Naive B cell (primary cell): ENCODE measurements at regions not wholly inside any gene's neighbourhood (a gene's known extent, or its start where the extent isn't known, plus 50 kb on each side); places are given as distances from the start of the nearest gene placed in this dataset.

Experiments used
- ATAC-seq, 2 donors: fragments of 150-1000 bp; cut with Tn5 transposase; 2 replicates each; pipeline ENCODE4 v1.10.0; 2021; ENCODE audit warnings: low read depth in 2 of 2, mild to moderate bottlenecking in 2 of 2, moderate library complexity in 2 of 2
- DNase-seq: peaks from one replicate; pipeline ENCODE4 v3.0.0; 2022
- H3K27ac Mint-ChIP-seq, 6 donors: one replicate each; pipeline ENCODE4 v1.8.0; 2020 to 2022; ENCODE audit warnings: mild to moderate bottlenecking in 6 of 6, mixed read lengths in 6 of 6, moderate library complexity in 5 of 6, inconsistent platforms in 2 of 6
- H3K27me3 Mint-ChIP-seq, 3 donors: one replicate each; pipeline ENCODE4 v1.8.0; 2021 to 2022; ENCODE audit warnings: mixed read lengths in 3 of 3, mild to moderate bottlenecking in 1 of 3
- H3K36me3 Mint-ChIP-seq, 2 donors: one replicate each; pipeline ENCODE4 v1.8.0; 2020 to 2022; ENCODE audit warnings: mixed read lengths in 2 of 2, inconsistent platforms in 1 of 2, mild to moderate bottlenecking in 1 of 2
- H3K4me1 Mint-ChIP-seq, 3 donors: one replicate each; pipeline ENCODE4 v1.8.0; 2020 to 2022; ENCODE audit warnings: mixed read lengths in 3 of 3, inconsistent platforms in 1 of 3, mild to moderate bottlenecking in 1 of 3, moderate library complexity in 1 of 3
- H3K4me3 Mint-ChIP-seq, 8 donors: one replicate each; pipeline ENCODE4 v1.8.0; 2020 to 2022; ENCODE audit warnings: mild to moderate bottlenecking in 8 of 8, mixed read lengths in 8 of 8, moderate library complexity in 8 of 8, inconsistent platforms in 2 of 8
- H3K9me3 Mint-ChIP-seq, 7 donors: one replicate each; pipeline ENCODE4 v1.8.0; 2020 to 2022; ENCODE audit warnings: mixed read lengths in 7 of 7, mild to moderate bottlenecking in 5 of 7, inconsistent platforms in 2 of 7, moderate library complexity in 1 of 7

DNA sequence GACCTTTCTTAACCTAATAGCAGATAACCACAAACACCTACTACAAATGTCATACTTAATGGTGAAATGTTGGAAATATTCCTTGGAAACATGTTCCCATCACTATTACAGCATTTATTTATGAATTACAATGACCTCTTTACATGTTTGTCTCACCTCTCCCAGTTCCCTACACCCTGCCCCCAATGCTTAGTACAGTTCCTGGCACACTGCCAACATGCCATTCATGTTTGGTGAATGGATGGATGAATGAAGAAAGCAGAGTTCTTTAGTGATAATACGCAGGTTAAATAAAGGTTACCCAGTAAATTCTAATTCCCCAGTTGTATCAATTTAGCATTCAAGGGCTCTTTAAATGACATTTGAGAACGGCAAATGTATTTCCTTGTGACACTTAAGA lies 259.9 kb upstream of the ATP11B start:
- peaks cover 0 to 4% (median 0%) of the 10 kb centered on the region in 3 donors for H3K27me3 Mint-ChIP-seq
- H3K9me3 Mint-ChIP-seq = peaks cover 4 to 18% (median 6%) of the 10 kb centered on the region in 7 donors
- H3K36me3 Mint-ChIP-seq = no peaks in the 10 kb centered on the region
- no peak for DNase-seq
- H3K27ac Mint-ChIP-seq = no peak overlapping the region
- ATAC-seq = no peak
- H3K4me1 Mint-ChIP-seq = no peaks in the 10 kb centered on the region
- H3K4me3 Mint-ChIP-seq = no peak overlapping the region

DNA sequence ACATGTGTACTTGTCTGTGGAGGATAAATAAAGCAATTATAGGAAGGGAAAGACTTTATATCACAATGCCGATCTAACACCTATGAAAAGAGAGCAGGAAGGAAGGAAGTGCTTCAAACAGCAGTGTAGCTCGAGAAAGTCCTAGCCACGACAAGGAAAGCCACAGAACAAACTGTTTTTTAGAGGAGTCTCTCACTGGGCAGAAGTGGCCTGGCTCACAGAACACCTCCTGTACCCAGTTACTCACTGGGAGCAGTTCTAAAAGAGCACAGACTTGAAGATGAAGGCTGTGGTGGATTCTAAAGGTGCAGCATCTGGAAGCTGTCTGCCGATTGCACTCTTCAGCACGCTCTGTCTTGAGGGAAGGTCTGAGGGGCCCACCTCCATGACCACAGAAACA lies 248.8 kb upstream of the ATP11B start:
- Mint-ChIP-seq H3K36me3 (no peaks in the 10 kb centered on the region), H3K27ac (no peak overlapping the region), H3K4me1 (no peaks in the 10 kb centered on the region), H3K4me3 (no peak overlapping the region), H3K9me3 (peaks cover 0 to 7% (median 2%) of the 10 kb centered on the region in 7 donors), H3K27me3 (no peaks in the 10 kb centered on the region)
- ATAC-seq (no peak), DNase-seq (no peak)

DNA sequence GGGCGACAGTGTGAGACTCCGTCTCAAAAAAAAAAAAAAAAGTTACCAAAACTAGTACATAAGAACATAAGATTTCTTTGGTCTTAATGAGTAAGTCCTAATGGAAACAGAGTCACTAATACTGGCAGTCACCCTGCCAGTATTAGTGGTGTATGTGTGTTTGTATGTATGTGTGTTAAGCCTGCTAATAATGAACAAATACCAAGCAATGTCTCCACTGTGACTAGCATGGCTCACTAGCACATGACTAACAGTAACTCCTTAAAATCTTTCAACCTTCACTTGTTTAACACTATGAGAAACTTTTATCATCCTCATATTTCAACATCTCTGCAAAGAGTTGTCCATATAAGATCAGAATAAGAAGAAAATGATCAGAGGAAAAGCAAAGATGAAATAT lies 231.0 kb upstream of the ATP11B start:
- Mint-ChIP-seq H3K4me1 (no peaks in the 10 kb centered on the region), H3K27ac (no peak overlapping the region), H3K4me3 (no peak overlapping the region), H3K9me3 (peaks cover 10 to 26% (median 15%) of the 10 kb centered on the region in 7 donors), H3K27me3 (peaks cover 7 to 24% (median 16%) of the 10 kb centered on the region in 3 donors), H3K36me3 (peaks cover 0 to 11% of the 10 kb centered on the region in 2 donors)
- DNase-seq (no peak), ATAC-seq (no peak)

DNA sequence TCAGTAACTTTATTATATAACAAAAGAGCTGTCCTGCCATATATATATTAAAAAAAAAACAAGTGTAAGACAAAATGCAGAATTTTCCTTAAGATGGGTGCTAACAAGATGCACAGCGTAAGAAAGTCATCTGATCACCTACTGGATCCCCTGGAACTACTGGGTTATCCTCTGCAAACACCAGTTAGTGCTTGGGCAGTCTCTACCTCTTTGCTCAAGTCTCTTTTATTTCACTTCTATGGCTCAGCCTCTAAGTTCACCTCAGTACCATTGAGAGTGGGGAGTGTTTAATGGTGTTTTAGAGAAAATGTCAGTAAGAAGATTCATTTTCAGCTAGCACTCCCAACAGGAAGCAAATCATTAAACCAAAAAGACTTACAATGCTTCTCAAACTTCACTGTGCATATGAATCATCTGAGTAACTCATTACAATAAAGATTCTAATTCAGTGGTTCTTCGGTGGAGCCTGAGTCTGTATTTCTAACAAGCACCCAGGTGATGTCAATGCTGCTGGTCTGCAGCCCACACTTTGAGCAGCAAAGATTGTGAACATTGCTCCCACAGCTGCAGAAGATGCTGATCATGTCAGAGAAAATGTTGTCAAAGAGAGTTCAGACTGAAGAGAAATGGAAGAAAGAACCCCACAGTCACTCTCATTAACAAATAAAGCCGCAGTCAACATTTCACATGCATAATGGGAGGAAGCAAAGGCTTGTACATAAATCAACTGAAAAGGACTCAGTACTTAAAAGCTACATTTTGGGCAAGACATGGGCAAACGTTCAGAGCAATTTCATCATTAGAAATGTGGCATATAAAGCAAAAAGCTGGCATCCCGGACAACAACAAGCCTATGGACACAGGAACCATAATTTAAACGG lies 227.1 kb upstream of the ATP11B start:
- Mint-ChIP-seq H3K27ac (no peak overlapping the region), H3K4me3 (no peak overlapping the region), H3K36me3 (no peaks in the 10 kb centered on the region), H3K27me3 (peaks cover 0 to 24% (median 2%) of the 10 kb centered on the region in 3 donors), H3K9me3 (peaks cover 0 to 4% (median 0%) of the 10 kb centered on the region in 7 donors), H3K4me1 (no peaks in the 10 kb centered on the region)
- DNase-seq = no peak
- ATAC-seq = no peak

DNA sequence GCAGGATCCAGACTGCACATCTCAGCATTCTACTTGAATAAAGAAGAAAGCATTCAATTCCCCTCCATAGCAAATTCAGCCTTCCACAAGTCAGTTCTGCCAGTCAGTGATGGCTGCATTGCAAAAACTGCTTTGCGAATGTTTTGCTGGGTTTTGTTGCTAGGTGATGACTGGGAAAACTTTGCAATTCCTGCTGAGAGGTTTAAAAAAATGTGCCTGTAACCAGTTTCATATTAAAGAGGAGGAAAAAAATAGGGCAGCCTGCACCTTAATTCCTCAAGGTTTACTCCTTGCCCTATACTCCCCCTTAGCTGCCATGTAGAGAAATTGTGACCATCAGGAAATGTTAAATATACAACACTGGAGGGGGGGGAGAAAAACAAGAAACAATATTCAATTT lies 225.6 kb upstream of the ATP11B start:
- Mint-ChIP-seq H3K9me3 (peaks cover 0 to 3% (median 0%) of the 10 kb centered on the region in 7 donors), H3K27me3 (peaks cover 0 to 24% (median 0%) of the 10 kb centered on the region in 3 donors), H3K36me3 (no peaks in the 10 kb centered on the region), H3K4me1 (no peaks in the 10 kb centered on the region), H3K27ac (no peak overlapping the region), H3K4me3 (no peak overlapping the region)
- DNase-seq (no peak), ATAC-seq (no peak)

DNA sequence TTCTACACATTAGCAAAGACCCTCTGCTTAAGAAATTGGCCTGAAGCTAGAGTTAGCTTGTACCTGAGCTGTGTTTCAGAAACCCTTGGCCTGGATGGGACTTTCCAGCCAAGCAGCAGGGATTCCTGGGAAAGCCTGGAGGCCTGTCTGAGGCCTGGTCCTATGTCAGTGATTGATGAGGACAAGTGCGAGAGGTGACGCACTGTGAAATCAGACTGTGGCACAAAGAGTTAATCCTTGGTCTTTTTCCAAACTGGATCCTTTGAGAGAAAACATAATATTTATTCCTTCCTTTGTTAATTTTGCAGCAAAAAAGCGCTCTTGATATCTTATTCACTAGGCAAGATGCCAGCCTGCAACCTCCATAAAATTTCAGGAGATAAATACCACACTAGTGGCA lies 225.0 kb upstream of the ATP11B start:
- peaks cover 0 to 3% of the 10 kb centered on the region in 2 donors for H3K36me3 Mint-ChIP-seq
- H3K4me1 Mint-ChIP-seq = no peaks in the 10 kb centered on the region
- no peak overlapping the region for H3K27ac Mint-ChIP-seq
- no peak for DNase-seq
- ATAC-seq = no peak
- H3K9me3 Mint-ChIP-seq = peaks cover 0 to 8% (median 5%) of the 10 kb centered on the region in 7 donors
- H3K27me3 Mint-ChIP-seq = peaks cover 0 to 24% (median 0%) of the 10 kb centered on the region in 3 donors
- no peak overlapping the region for H3K4me3 Mint-ChIP-seq

DNA sequence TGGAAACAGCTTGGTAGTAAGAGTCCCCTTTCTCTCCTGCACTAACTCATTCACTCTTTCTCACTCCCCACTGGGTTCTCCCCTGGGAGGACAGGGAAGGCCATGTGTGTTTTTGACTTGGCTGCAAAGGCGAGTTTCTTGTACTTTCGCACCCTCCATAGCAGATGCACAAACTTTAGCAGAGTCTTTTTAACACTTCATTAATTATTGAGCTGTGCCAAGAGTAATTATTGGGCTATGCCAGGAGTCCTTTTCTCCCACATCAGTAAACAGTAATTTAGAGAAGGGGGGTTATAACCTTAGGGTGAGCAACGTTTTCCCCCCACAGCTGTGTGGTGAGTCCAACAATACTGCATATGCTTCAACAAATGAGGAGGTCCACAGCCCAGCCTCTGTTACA lies 224.4 kb upstream of the ATP11B start:
- no peak for DNase-seq
- peaks cover 0 to 7% of the 10 kb centered on the region in 2 donors for H3K36me3 Mint-ChIP-seq
- no peak overlapping the region for H3K27ac Mint-ChIP-seq
- no peak for ATAC-seq
- H3K4me1 Mint-ChIP-seq = no peaks in the 10 kb centered on the region
- peaks cover under 1 to 14% (median 9%) of the 10 kb centered on the region in 7 donors for H3K9me3 Mint-ChIP-seq
- H3K27me3 Mint-ChIP-seq = peaks cover 0 to 24% (median 0%) of the 10 kb centered on the region in 3 donors
- H3K4me3 Mint-ChIP-seq = no peak overlapping the region

DNA sequence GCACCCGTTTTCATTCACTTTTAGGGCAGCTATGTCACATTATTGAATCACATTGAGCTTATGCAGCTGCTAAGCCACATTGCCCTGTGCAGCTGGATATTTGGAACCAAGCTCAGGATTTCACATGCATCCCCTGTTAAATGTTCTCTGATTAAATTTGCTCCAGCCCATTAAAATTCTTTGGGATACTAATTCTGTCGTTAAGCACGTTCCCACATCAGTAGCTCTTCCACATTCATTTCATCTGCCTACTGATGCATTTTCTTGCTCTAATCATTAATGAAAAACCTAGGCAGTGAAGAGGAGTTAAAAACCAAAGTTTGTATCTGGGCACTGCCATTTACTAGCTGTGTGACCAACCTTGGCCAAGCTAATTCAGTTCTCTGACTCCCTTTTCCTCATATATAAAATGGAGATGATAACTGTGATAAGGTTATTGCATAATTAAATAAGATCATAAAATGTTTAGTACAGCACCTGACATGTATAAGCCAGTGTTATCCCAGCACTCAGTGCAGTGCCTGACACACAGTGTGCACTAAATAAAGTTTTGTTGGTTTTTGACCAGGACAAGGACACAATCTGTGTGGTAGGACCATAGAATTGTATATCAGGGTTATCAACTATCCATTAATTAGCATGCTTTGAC lies 222.2 kb upstream of the ATP11B start:
- peaks cover 0 to 17% (median 6%) of the 10 kb centered on the region in 3 donors for H3K27me3 Mint-ChIP-seq
- DNase-seq (no peak), ATAC-seq (no peak)
- H3K36me3 Mint-ChIP-seq = peaks cover 0 to 7% of the 10 kb centered on the region in 2 donors
- no peaks in the 10 kb centered on the region for H3K4me1 Mint-ChIP-seq
- no peak overlapping the region for H3K27ac Mint-ChIP-seq
- peaks cover 5 to 23% (median 14%) of the 10 kb centered on the region in 7 donors for H3K9me3 Mint-ChIP-seq
- H3K4me3 Mint-ChIP-seq = no peak overlapping the region

DNA sequence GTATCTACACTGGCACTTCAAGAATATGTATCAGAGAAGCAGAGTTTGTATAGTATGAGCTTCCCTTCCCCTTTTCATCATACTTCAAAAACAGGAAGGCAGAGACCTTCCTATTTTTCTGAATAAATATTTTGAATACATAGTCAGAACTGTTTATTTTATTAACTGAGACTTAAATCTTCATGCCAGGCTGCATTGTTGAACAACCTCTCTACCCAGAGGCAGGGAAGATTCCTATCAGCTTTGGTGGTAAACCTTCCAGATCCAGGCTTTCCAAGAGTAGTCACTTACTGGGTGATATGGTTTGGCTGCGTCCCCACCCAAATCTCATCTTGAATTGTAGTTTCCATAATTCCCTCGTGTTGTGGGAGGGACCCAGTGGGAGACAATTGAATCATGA lies 217.4 kb upstream of the ATP11B start:
- Mint-ChIP-seq H3K36me3 (peaks cover 0 to 7% of the 10 kb centered on the region in 2 donors), H3K4me3 (no peak overlapping the region), H3K27ac (no peak overlapping the region), H3K27me3 (peaks cover 0 to 6% (median 3%) of the 10 kb centered on the region in 3 donors), H3K4me1 (no peaks in the 10 kb centered on the region), H3K9me3 (peaks cover 12 to 27% (median 17%) of the 10 kb centered on the region in 7 donors)
- no peak for ATAC-seq
- no peak for DNase-seq

DNA sequence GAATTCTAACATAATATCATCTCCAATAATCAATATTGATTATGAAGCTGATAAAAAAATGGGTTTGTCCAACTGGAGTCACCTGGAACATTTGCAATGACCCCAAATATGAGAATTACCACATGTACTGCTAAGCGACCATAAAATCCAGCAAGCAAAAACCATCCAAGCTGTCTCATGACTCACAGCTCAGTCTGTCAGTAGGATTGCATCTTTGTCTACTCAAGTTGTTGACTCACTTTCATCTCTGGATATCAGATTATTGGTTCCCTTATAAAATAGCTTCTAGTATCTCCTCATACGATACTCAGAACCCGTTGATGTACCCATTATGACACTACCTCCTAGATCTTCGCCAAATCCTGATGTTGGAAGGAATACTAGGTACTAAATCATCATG lies 209.8 kb upstream of the ATP11B start:
- Mint-ChIP-seq H3K4me3 (no peak overlapping the region), H3K9me3 (peaks cover 0 to 10% (median 1%) of the 10 kb centered on the region in 7 donors), H3K27ac (no peak overlapping the region), H3K4me1 (no peaks in the 10 kb centered on the region), H3K36me3 (no peaks in the 10 kb centered on the region), H3K27me3 (peaks cover 0 to 17% (median 0%) of the 10 kb centered on the region in 3 donors)
- ATAC-seq (no peak), DNase-seq (no peak)

DNA sequence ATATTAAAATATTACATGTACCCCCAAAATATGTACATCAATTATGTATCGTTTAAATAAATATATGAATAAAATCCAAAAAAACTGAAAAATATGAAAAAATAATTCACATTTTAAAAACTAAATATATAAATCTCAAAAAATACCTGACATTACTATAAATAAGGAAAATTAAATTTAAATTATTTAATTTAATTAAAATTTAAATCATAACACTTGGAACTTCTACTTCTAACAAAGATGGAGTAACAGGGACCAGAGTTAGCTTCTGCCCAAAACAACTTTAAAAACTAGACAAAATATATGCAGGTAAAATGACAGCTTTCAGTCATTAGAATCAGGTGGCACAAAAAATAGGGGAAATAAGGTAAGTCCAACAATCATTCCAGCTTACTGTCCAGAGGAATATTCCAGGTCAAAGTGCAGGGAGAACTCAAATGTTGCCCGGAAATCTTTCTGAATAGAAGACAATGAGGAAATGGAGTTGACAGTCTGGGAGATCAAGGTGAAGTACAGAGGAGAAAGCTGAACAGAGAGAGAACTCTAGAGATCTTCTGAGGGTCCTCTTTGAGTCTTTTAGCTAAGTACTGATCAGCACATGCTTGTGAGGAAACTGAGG lies 207.7 kb upstream of the ATP11B start:
- H3K27me3 Mint-ChIP-seq = peaks cover 0 to 16% (median 0%) of the 10 kb centered on the region in 3 donors
- no peaks in the 10 kb centered on the region for H3K4me1 Mint-ChIP-seq
- H3K9me3 Mint-ChIP-seq = peaks cover 0 to 19% (median 4%) of the 10 kb centered on the region in 7 donors
- no peak overlapping the region for H3K27ac Mint-ChIP-seq
- no peak for DNase-seq
- ATAC-seq = no peak
- H3K36me3 Mint-ChIP-seq = no peaks in the 10 kb centered on the region
- no peak overlapping the region for H3K4me3 Mint-ChIP-seq

DNA sequence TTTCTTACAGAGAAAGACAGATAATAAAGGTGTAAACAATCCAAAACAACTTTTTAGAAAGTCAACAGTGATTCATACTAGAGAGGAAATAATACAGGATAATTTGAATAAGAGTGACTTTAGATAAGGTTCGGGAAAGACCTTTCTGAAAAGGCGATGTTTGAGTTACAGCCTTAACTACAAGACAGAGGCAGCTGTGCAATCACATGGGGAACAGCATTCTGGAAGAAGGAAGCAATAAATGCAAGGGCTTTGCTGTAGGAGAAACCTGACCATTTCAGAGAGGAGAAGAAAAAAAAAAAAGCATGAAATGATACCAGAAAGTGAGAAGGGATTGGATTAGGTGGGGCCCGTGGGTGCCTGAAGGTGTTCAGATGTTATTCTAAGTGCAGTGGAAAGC lies 200.6 kb upstream of the ATP11B start:
- Mint-ChIP-seq H3K27me3 (peaks cover 0 to 14% (median 0%) of the 10 kb centered on the region in 3 donors), H3K36me3 (no peaks in the 10 kb centered on the region), H3K4me1 (no peaks in the 10 kb centered on the region), H3K9me3 (peaks cover 0 to 9% (median 3%) of the 10 kb centered on the region in 7 donors), H3K27ac (no peak overlapping the region), H3K4me3 (no peak overlapping the region)
- ATAC-seq (no peak), DNase-seq (no peak)

DNA sequence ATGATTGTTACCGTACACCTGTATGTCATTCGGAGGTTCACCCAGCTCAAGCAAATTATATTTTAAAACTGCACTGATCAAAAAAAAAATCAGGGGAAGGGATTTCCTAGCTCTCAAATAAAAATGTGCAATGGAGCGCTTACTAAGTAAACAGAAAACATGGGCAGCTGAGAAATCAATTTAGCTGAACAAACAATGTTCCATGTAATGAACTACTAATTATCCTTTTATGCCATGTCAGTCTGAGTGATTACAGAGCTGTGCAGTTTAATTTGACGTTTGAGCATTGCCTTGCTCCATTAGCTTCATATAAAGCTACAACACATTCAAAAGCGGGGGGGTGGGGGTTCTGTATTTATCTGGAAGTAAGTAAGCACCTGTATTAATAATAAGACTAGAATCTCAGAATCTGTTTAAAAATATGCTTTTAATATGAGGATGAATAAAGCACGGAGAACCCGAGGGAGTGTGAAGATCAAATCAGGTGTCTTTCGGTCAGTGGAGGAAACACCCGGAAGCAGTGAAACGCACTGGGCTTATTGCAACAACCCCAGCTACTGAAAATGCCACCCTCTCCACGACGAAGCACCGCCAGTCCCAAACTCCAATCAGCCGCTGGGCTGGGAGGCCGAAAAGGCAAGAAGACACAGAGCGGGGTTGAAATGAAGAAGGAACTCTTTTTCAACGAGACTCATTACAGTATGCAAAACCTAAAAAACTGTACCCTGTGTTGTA lies 196.5 kb upstream of the ATP11B start:
- no peaks in the 10 kb centered on the region for H3K4me1 Mint-ChIP-seq
- H3K9me3 Mint-ChIP-seq = peaks cover 0 to 4% (median 0%) of the 10 kb centered on the region in 7 donors
- peaks cover 0 to 19% (median 4%) of the 10 kb centered on the region in 3 donors for H3K27me3 Mint-ChIP-seq
- no peak overlapping the region for H3K27ac Mint-ChIP-seq
- no peaks in the 10 kb centered on the region for H3K36me3 Mint-ChIP-seq
- no peak overlapping the region for H3K4me3 Mint-ChIP-seq
- no peak for DNase-seq
- ATAC-seq = no peak
